T1000 (cell line): ENCODE measurements at regions not wholly inside any gene's neighbourhood (a gene's known extent, or its start where the extent isn't known, plus 50 kb on each side); places are given as distances from the start of the nearest gene placed in this dataset.
"Not testable (repeated sequence)": the region's sequence is repeated elsewhere in the genome, so short reads cannot be mapped to it uniquely, and the experiment has no call there.

ENCODE experiments used
- DNase-seq: peaks from one replicate; lab custom pipeline; 2025; ENCODE audit warnings: mixed read lengths; lab: John Stamatoyannopoulos, UW

GRCh38 chr9:78438211-78438610, 141.3 kb downstream of the PSAT1 start:
- no peak for DNase-seq

- no peak for DNase-seq
These were observed 141.9 kb downstream of the PSAT1 start for GRCh38 chr9:78438780-78439179.

- peak; percentile 51 for DNase-seq
These were observed 142.4 kb downstream of the PSAT1 start for GRCh38 chr9:78439190-78439865.

GRCh38 chr9:78439866-78440830, 143.2 kb downstream of the PSAT1 start:
- no peak for DNase-seq

- no peak for DNase-seq
These were observed 144.5 kb downstream of the PSAT1 start for GRCh38 chr9:78441396-78441795.

- no peak for DNase-seq
These were observed 145.0 kb downstream of the PSAT1 start for GRCh38 chr9:78441822-78442431.

GRCh38 chr9:78442577-78442976, 145.7 kb downstream of the PSAT1 start:
- DNase-seq: not testable (repeated sequence)

GRCh38 chr9:78443946-78444345, 147.0 kb downstream of the PSAT1 start:
- DNase-seq: no peak

GRCh38 chr9:78448960-78449673, 152.2 kb downstream of the PSAT1 start:
- DNase-seq: no peak

GRCh38 chr9:78453450-78453849, 156.5 kb downstream of the PSAT1 start:
- no peak for DNase-seq

GRCh38 chr9:78462611-78463010, 165.7 kb downstream of the PSAT1 start:
- no peak for DNase-seq

- no peak for DNase-seq
These were observed 166.8 kb downstream of the PSAT1 start for GRCh38 chr9:78463750-78464149.

GRCh38 chr9:78468231-78468630, 171.3 kb downstream of the PSAT1 start:
- no peak for DNase-seq

- DNase-seq: no peak
These were observed 172.2 kb downstream of the PSAT1 start for GRCh38 chr9:78468974-78469576.

GRCh38 chr9:78470216-78470615, 173.3 kb downstream of the PSAT1 start:
- no peak for DNase-seq

GRCh38 chr9:78470741-78471140, 173.8 kb downstream of the PSAT1 start:
- no peak for DNase-seq

GRCh38 chr9:78472111-78472510, 175.2 kb downstream of the PSAT1 start:
- DNase-seq: no peak

GRCh38 chr9:78479441-78479840, 182.5 kb downstream of the PSAT1 start:
- DNase-seq: no peak

GRCh38 chr9:78486661-78487060, 189.7 kb downstream of the PSAT1 start:
- no peak for DNase-seq

GRCh38 chr9:78490231-78490630, 193.3 kb downstream of the PSAT1 start:
- no peak for DNase-seq

GRCh38 chr9:78491402-78491801, 194.5 kb downstream of the PSAT1 start:
- DNase-seq: no peak
